ENCODE measurements at regions not wholly inside any gene's neighbourhood (a gene's known extent, or its start where the extent isn't known, plus 50 kb on each side); places are given as distances from the start of the nearest gene placed in this dataset.

DNA sequence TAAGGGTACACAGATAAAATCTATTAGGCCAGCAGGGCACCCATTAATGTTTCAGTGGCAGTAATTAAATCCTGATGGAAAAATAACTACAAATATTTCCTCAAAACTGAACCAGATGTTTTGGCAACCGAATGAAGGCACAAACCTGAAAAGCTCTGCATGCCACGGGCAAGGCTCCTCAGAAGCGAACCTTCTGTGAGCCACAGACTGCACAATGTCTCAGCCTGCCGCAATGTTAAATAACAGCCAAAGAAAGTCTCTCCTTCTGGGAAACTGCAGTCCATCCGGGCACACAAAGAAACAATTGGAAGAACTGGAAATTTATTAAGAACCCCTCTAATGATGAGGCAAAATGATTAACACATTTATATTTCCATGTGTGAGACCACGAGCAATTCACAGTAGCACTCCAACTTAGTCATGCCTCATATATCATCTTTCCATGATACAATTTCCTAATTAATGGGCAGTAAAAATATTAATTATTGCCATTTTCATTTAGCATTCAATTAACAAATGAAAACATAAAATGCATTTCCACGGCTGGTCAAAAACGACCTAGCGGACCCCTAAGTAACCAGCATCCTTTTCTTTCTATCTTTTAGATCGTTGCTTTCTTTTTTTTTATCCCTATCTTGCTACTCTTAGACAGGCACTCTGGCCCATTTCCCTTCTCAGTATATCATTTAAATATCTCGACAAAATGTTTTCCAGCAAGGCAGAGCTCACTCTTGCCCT is 237.5 kb downstream of the EPHA4 start:
- intact Hi-C loops (cut with DNase I) = no loop called here
- H3K27ac ChIP-seq = no peak overlapping the region
- no peak for ATAC-seq
- H3K4me3 ChIP-seq = no peak overlapping the region
- no peaks in the 10 kb centered on the region for H3K4me1 ChIP-seq
- no peaks in the 10 kb centered on the region for H3K27me3 ChIP-seq
- no peak for DNase-seq
- TF ChIP-seq, protein P1, sequence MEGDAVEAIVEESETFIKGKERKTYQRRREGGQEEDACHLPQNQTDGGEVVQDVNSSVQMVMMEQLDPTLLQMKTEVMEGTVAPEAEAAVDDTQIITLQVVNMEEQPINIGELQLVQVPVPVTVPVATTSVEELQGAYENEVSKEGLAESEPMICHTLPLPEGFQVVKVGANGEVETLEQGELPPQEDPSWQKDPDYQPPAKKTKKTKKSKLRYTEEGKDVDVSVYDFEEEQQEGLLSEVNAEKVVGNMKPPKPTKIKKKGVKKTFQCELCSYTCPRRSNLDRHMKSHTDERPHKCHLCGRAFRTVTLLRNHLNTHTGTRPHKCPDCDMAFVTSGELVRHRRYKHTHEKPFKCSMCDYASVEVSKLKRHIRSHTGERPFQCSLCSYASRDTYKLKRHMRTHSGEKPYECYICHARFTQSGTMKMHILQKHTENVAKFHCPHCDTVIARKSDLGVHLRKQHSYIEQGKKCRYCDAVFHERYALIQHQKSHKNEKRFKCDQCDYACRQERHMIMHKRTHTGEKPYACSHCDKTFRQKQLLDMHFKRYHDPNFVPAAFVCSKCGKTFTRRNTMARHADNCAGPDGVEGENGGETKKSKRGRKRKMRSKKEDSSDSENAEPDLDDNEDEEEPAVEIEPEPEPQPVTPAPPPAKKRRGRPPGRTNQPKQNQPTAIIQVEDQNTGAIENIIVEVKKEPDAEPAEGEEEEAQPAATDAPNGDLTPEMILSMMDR (IDR thresholded peaks at IDR 0.05) = no peak
- 65 to 71% methylated on average over 11 of the region's 11 CpGs for WGBS, 2 donors
- no peak for FAIRE-seq
- H3K36me3 ChIP-seq = no peaks in the 10 kb centered on the region
- H3K9me3 ChIP-seq = no peaks in the 10 kb centered on the region

DNA sequence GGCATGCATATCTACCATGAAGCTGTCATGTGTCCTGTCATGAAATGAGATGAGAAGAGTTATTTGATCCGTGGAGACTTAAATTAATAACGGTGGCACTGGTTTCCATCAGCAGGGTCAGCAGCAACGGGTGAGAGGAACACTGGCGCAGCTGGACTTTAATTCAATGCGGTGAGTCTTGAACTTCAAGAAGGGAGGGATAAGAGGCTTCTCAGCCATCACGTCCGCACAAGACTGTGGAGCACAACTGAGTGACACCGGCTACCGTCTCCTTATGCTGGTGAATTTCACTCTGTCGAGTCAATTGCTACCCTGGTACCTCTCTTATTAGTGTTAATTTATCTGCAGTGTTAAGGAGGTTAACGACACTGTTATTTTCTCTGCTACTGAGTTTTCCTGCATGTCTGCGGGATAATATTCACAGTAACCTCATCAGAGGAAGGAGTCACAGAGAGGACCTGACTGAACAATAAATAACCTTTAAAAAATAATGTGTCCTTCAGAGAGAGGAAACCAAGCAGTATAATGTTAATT is 236.8 kb downstream of the EPHA4 start:
- Histone ChIP-seq H3K4me3 (no peak overlapping the region), H3K27ac (no peak overlapping the region), H3K9me3 (no peaks in the 10 kb centered on the region), H3K36me3 (no peaks in the 10 kb centered on the region), H3K27me3 (no peaks in the 10 kb centered on the region), H3K4me1 (no peaks in the 10 kb centered on the region)
- DNase-seq = no peak
- no peak for FAIRE-seq
- TF ChIP-seq, protein P1 (IDR thresholded peaks at IDR 0.05) = no peak
- ATAC-seq = no peak
- intact Hi-C loops (cut with DNase I) = no loop called here
- 63 to 70% methylated on average over 12 of the region's 12 CpGs for WGBS, 2 donors

DNA sequence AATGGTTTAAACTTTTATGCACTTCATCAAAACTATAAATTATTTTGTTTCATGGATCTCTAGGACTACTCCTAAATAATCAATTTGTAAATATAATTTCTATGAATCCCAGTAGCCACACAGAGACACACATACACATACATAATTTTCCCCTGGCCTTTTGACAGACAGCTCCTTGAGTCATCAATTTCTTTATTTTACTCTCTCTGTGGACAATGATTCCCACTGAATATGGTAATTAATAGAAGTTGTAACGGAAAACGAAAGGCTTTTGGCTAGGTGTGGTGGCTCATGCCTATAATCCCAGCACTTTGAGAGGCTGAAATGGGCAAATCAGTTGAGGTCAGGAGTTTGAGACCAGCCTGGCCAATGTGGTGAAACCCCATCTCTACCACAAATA is 235.1 kb downstream of the EPHA4 start:
- no peaks in the 10 kb centered on the region for H3K27me3 ChIP-seq
- intact Hi-C loops (cut with DNase I) = no loop called here
- no peak overlapping the region for H3K4me3 ChIP-seq
- TF ChIP-seq, protein P1 (IDR thresholded peaks at IDR 0.05) = no peak
- FAIRE-seq (no peak), ATAC-seq (no peak), DNase-seq (no peak)
- 70 to 80% methylated on average over 2 of the region's 2 CpGs for WGBS, 2 donors
- no peaks in the 10 kb centered on the region for H3K4me1 ChIP-seq
- H3K27ac ChIP-seq = no peak overlapping the region
- no peaks in the 10 kb centered on the region for H3K36me3 ChIP-seq
- H3K9me3 ChIP-seq = no peaks in the 10 kb centered on the region

DNA sequence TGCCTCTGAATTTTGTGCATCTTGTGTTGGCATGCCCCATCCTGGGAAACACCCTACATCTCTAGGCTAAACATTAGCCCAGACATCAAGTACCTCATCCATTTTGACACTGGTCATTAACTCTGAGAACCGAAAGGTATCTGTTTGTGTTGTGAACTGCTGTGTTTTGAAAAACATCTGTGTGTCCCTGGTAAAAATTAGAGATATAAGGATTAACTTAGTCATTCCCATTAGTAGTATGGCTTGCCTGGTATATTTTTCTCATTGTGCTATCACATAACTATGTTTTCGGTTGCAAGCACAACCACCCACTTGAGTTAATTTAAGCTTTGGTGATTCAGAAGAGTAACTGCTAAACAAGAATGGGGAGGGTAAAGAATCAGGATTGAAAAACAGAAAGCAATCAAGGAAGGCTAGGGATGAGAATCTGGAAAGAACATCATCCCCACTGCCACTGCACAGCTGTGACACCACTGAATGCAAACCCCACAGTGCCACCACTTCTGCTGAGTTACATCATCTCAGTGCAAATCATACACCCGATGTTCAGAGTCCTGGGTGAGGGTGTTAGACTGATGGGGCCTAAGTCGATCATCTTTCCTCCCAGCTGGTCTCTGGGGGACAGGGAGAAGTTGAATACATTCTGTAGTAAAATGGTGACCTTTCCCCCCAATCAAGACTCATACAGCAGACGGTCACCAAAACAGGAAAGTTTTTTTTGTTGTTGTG is 234.0 kb downstream of the EPHA4 start:
- Histone ChIP-seq H3K4me1 (no peaks in the 10 kb centered on the region), H3K4me3 (no peak overlapping the region), H3K36me3 (no peaks in the 10 kb centered on the region), H3K27me3 (no peaks in the 10 kb centered on the region), H3K9me3 (no peaks in the 10 kb centered on the region), H3K27ac (no peak overlapping the region)
- DNase-seq (no peak), ATAC-seq (no peak), FAIRE-seq (no peak)
- intact Hi-C loops (cut with DNase I) = no loop called here
- 81 to 83% methylated on average over 5 of the region's 5 CpGs for WGBS, 2 donors
- TF ChIP-seq, protein P1 (IDR thresholded peaks at IDR 0.05) = no peak

DNA sequence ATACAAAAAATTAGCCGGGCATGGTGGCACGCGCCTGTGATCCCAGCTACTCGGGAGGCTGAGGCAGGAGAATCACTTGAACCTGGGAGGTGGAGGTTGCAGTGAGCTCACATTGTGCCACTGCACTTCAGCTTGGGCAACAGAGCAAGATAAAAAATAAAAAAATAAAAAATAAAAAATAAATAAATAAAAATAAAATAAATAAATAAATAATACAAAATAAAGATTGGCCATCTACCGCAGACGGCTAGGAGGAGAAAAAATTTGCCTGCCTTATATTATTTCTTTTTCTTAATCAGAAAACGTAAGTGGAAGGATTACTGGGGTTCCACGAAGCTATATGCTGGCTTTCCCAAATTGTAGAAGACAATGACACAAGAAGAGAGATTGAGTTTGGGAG is 229.7 kb downstream of the EPHA4 start:
- ATAC-seq = no peak
- Histone ChIP-seq H3K36me3 (no peaks in the 10 kb centered on the region), H3K9me3 (no peaks in the 10 kb centered on the region), H3K27ac (no peak overlapping the region), H3K4me3 (no peak overlapping the region), H3K4me1 (no peaks in the 10 kb centered on the region), H3K27me3 (no peaks in the 10 kb centered on the region)
- DNase-seq = no peak
- 79 to 82% methylated on average over 8 of the region's 8 CpGs for WGBS, 2 donors
- TF ChIP-seq, protein P1 (IDR thresholded peaks at IDR 0.05) = no peak
- FAIRE-seq = no peak
- intact Hi-C loops (cut with DNase I) = no loop called here

Measured in pancreas (tissue), 10 donors.